GM18870 (cell line): ENCODE measurements at regions not wholly inside any gene's neighbourhood (a gene's known extent, or its start where the extent isn't known, plus 50 kb on each side); places are given as distances from the start of the nearest gene placed in this dataset.

ENCODE experiments used
- ATAC-seq: cut with Tn5 transposase; IDR thresholded peaks from one replicate; pipeline ENCODE4 v1.9.1; 2021; ENCODE audit warnings: moderate library complexity; ENCODE audit not compliant: unreplicated experiment

DNA sequence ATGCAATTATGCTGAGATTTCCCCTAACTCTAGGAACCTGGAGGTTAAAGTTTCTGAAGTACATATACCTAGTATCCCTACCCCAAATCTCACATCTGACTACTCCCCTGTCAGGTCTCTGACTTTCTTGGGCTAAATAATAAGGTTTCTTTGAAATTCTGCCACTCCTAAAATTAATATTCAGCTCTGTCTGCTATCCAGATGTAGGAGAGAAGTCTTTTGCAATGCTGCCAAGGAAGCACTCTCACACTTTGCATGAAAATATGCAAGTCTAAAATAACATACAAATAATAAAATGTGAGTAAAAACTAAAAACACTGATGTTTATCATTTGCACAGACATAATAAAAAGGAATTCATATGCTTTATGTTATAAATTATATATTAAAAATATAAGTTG, 196.9 kb upstream of the LRFN5 start:
- no peak for ATAC-seq

- ATAC-seq: no peak
Observed at GRCh38 chr14:41404126-41404525, 202.6 kb upstream of the LRFN5 start.

DNA sequence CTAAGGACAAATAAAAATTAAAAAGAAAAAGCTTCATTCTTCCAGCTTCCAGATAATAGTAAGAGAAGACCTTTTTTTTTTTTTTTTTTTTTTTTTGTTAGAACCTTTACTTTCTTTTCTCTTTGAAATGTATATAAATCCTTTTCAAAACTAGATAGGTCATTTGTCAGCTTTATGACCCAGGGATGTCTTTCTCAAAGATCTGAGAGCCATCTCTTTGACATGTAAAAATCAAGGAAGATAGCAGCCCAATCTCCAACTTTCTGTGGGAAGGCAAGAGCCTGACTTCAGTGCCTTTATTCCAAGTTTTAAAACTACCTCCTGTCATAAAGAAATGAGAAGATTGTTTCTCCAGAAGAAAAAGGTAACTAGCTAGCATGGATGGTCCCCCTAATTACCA, 203.3 kb upstream of the LRFN5 start:
- ATAC-seq: no peak

GRCh38 chr14:41397926-41398325, 208.8 kb upstream of the LRFN5 start:
- no peak for ATAC-seq

GRCh38 chr14:41393512-41393911, 213.2 kb upstream of the LRFN5 start:
- no peak for ATAC-seq

- ATAC-seq: no peak
Observed at GRCh38 chr14:41392226-41392625, 214.4 kb upstream of the LRFN5 start.

- ATAC-seq: no peak
Observed at GRCh38 chr14:41389355-41389754, 217.3 kb upstream of the LRFN5 start.

DNA sequence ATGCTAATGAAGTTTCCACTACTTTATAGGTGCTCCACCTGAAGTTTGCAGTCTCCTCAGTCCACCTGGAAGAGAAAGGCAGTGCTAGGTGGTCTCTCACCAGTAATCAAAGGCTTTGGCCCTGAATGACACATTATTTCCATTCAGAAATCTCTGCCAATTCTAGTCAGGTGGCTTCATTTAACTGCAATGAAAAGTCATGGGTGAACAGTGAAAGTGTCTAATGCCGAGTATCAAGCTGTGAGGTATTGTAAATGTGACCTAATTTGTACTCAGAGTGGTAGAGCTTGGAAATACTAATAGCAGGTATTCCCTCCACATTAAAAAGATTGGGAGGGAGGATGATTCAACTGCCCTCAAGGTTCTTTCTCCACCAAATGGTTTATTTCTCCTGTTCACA, 220.9 kb upstream of the LRFN5 start:
- ATAC-seq: no peak

DNA sequence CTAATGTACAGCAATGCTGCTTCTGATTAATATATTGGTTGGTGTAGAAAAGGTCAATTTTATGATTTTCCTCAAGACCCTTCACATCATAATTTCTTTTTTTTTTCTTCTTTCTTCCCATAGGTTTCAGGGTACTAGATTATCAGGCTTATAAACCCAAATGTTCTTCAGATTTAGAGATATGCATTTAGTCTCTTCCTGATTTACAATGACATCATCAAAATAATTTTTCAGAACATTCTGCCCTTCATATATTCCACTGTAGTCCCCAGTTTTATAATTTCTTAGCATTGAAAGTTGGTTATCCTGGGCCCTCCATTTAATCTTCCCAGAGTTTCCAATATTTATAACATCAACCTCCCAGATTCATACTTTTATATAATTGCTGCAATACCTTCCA, 226.7 kb upstream of the LRFN5 start:
- ATAC-seq: no peak

DNA sequence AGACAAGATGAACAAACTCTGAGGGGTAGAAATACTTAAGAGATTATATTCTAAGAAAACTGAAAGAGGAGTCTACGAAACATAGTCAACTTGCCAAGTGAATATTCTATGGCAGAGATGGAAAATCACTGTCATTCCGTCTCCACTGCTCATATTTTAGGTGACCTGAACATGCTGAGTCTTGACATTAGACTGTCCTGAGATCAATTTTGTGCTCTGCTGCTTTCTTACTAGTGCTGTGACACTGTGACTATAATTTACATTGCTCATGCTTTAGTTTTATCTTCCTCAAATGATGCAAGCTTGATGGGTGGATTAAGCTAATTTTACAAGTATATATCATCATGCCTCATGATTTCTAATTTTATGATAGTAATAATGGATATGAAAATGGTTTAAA, 228.2 kb upstream of the LRFN5 start:
- ATAC-seq: no peak

DNA sequence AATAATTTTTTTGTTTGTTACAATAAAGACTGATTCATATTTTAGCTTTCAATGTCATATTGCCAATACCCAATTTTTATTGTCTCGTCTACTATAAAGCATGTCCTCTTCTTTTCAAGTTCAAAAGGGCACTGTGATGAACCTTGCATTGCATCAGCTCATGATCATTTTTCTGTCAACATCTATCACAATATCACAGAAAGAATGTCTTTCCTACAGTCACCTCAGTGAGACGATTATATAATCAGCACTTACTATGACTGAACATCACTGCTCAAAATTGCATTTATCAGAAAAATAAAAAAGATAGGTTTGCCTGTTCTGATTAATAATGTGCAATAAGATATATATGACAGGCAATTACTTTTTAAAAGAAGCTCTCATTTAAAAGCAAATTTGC, 228.7 kb upstream of the LRFN5 start:
- ATAC-seq: no peak

DNA sequence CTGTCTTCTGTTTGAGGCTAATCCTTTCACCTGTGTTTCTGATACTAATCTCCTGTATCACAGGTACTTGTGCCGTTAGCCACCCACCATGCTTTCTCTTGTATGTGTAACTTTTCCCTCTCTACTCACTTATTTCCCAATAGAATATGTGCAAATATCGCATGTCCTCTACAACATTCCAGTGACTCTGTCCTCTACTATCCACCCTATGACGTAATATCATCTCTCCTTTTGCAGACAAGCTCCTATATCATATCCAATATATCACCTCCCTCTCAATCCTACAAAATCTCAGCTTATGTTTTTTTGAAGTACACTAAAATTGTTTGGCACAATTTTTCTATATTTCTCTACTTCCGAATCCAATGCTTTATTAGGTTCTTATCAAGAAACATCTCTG, 232.6 kb upstream of the LRFN5 start:
- no peak for ATAC-seq

DNA sequence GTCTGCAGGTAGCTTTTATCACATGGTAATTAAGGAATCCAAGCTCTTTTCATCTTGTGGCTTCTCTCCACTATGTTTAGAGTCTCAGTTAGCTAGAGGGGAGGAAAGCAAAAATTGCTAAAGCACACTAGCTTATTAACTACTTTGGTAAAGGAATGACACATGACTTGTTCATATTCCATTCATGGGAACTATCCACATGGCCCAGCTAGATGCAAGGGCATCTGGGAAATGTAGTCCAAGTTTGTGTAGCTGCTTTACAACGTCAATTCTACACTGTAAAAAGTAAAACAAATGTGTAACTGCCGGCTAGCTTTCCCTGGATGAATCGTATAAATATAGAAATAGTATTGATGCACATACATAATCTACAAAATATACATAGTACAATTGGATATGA, 244.5 kb upstream of the LRFN5 start:
- no peak for ATAC-seq

GRCh38 chr14:41360126-41360525, 246.6 kb upstream of the LRFN5 start:
- no peak for ATAC-seq

DNA sequence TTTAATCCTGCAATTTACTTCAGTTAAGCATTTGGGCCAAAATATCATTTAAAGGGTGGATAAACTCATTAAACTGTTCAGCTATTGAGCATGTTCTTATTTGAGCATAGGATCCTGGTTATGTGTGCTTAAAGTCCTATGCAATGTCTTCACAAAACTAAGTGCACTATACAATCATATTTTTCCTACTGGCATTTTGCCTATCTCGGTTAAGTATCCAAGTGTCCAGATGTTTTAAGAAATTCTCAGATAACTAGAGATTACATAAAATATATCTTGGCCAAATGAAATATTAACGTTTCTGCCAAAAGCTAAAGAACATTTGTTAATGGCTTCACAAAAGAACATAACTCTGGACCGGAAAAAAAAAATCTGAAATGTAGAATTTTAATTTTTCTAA, 250.8 kb upstream of the LRFN5 start:
- ATAC-seq: no peak

DNA sequence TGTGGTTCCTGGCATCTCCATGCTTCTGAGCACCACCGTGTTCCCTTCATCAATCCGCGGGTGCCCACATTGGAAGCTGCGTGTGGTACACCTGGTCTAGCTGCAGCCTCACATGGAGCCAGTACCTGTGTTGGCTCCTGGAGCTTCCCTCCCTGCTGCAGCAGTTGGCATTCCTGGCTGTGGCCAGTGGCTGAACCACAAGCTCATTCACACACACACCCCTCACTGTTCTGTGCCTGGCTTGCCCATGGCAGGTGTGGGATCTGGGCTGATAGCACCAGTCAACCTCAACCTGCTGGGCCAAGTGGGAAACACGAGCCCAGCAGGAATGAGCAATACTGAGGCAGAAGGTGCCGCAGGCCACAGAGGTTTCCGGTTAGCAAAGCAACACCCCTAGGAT, 256.2 kb upstream of the LRFN5 start:
- no peak for ATAC-seq

- ATAC-seq: no peak
Observed at GRCh38 chr14:41349289-41349910, 257.3 kb upstream of the LRFN5 start.

DNA sequence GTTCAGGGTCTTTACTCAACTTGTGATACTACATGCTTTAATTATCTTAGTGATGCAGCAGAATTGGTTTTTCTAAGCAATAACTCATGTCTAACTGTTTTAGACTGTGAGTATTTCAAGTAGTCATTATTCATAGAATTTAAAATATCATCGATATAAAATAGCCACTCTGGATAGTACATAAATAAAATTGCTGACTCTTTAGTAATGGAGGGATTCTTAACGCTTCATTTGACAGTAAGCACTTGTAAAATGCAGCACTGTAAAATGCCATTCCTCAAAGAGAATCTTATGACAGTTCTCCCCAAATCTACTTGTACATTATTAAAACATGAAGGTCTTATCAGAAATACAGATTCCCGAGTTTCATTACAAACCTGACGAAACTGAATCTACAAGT, 262.8 kb upstream of the LRFN5 start:
- no peak for ATAC-seq

DNA sequence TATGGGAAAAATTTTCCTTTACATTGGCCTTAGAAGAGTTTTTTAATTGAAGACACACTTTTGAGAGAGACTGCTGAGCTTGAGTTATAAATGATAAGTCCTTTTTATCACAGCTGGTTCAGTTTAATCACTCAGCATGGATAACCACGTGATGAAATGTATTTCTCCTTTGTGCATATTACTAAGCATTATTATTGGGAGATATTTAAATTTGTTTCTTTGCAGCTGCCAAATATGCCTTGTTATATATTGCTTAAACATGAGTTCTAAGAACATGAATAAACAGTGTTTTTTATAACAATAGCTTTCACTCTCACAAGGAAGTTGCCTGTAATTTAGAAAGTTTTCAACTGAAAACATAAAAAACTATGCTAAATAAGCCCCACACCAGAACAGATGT, 293.5 kb upstream of the LRFN5 start:
- ATAC-seq: no peak

- ATAC-seq: no peak
Observed at GRCh38 chr14:41303506-41303905, 303.2 kb upstream of the LRFN5 start.

- no peak for ATAC-seq
Observed at GRCh38 chr14:41302776-41303175, 303.9 kb upstream of the LRFN5 start.

DNA sequence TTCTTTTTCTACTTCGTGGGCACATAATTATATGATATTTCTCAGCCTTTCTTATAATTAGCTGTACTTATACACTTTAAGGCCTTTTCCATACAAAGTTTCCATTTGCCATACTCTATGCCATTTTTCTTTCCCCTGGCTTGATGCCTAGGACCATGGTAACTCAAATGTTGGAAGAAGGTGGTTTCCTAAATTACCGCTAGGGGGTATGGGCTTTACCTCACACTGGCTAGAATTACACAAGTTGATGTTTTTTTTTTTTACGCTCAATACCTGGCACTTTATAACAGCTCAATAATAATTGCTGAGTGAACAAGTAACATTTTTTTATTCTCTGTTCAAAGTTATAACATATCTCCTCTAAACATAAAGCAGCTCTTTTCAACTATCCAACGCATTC, 306.8 kb upstream of the LRFN5 start:
- ATAC-seq: no peak

DNA sequence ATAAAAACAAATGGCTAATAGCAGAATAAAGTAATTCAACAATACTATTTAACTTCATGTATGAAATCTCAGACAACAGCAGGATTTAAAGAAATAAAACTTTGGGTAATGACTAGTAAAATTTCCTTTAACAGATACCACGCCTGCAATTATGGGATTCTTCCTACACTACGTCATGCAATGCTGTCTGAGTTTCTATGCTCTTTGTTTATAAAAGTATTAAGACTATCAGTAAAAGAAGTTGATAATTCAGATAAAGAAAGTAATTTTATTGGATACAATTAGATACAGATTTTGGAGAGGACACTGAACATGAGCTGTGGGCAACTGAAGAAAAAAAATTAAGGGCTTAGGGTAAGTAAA, 308.4 kb upstream of the LRFN5 start:
- no peak for ATAC-seq
